ENCODE measurements at regions not wholly inside any gene's neighbourhood (a gene's known extent, or its start where the extent isn't known, plus 50 kb on each side); places are given as distances from the start of the nearest gene placed in this dataset.
"Not testable (repeated sequence)": the region's sequence is repeated elsewhere in the genome, so short reads cannot be mapped to it uniquely, and the experiment has no call there.

DNA sequence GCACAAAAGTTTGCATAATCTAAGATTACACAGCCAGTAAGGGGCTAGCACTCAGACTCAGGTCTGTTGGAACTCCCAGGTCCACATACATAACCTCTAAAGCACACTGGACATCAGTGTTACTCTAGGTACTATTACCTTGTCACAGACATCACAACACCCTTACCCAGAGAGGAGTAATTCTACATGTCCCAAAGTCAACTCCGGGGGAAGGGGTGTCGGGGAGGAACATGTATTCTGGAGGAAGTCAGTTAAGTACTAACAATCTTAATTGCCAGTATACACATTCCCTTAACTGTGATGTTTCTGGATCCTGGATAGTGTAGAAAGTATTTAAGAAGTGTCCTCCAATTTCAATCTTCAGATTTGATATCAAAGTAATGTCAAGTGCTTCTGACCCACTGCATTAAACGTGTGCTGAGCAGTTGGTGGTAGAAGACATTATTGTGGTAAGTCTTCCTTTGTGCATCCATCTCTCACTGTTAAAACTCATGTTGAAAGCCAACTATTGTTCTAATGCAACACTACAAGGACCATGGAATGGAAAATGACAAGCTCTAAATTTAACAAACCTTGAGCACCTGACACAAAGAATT lies 155.4 kb downstream of the CRPPA start:
- Mint-ChIP-seq H3K36me3 (ENCODE audit: low read depth) (no peaks in the 10 kb centered on the region), H3K4me1 (ENCODE audit: low read depth) (peaks cover 10% of the 10 kb centered on the region), H3K27me3 (ENCODE audit: insufficient read depth) (no peaks in the 10 kb centered on the region), H3K9me3 (no peaks in the 10 kb centered on the region), H3K27ac (no peak overlapping the region), H3K4me3 (no peak overlapping the region)
- TF ChIP-seq, protein P1, sequence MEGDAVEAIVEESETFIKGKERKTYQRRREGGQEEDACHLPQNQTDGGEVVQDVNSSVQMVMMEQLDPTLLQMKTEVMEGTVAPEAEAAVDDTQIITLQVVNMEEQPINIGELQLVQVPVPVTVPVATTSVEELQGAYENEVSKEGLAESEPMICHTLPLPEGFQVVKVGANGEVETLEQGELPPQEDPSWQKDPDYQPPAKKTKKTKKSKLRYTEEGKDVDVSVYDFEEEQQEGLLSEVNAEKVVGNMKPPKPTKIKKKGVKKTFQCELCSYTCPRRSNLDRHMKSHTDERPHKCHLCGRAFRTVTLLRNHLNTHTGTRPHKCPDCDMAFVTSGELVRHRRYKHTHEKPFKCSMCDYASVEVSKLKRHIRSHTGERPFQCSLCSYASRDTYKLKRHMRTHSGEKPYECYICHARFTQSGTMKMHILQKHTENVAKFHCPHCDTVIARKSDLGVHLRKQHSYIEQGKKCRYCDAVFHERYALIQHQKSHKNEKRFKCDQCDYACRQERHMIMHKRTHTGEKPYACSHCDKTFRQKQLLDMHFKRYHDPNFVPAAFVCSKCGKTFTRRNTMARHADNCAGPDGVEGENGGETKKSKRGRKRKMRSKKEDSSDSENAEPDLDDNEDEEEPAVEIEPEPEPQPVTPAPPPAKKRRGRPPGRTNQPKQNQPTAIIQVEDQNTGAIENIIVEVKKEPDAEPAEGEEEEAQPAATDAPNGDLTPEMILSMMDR (IDR thresholded peaks at IDR 0.05): no peak
- DNase-seq: no peak

DNA sequence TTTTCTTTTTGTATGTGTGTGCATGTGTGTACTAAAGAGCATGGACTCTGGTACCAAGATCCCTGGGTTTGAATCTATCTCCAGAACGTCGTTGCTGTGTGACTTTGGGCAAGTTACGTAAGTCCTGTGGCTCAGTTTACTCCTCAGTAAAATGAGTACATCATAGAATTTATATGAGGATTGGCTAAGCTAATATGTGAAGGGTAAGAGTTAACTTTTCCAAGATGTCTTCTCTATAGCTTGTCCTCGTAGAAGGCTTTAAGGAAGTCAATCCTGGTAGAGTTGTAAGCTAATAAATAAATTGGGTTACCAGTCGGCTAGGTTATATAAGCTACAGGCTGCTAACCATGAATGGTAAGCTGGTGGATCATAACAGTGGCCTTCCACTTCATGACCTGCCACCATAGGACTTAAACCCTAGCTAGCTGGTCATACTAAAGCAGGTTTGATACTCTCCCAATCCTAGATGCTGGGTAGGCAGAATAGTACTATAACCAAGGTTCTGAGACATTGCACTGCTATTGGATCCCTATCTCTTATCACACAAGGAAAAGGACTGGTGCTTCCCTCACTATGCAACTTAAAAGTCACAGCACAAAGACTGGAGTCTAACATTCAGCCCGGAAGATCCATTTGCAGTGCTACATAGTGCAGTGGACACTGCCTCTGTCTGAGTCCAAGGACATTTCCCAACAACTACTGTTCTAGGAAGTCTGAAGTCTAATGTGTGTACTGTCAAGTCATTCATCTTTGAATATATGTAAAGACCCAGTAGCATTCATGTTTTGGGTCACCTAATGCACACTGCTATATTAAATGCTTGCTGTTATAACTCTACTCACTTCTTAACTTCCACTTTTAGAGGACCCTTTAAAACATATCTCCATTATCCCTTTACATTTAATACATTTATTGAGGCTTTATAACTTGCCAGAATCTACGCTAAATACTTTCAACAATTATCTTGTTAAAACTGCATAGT lies 156.2 kb downstream of the CRPPA start:
- no peaks in the 10 kb centered on the region for H3K9me3 Mint-ChIP-seq
- TF ChIP-seq, protein P1 (IDR thresholded peaks at IDR 0.05): no peak
- H3K4me3 Mint-ChIP-seq: no peak overlapping the region
- no peaks in the 10 kb centered on the region for H3K36me3 Mint-ChIP-seq (ENCODE audit: low read depth)
- no peaks in the 10 kb centered on the region for H3K27me3 Mint-ChIP-seq (ENCODE audit: insufficient read depth)
- DNase-seq: no peak
- no peak overlapping the region for H3K27ac Mint-ChIP-seq
- H3K4me1 Mint-ChIP-seq (ENCODE audit: low read depth): peaks cover 10% of the 10 kb centered on the region

DNA sequence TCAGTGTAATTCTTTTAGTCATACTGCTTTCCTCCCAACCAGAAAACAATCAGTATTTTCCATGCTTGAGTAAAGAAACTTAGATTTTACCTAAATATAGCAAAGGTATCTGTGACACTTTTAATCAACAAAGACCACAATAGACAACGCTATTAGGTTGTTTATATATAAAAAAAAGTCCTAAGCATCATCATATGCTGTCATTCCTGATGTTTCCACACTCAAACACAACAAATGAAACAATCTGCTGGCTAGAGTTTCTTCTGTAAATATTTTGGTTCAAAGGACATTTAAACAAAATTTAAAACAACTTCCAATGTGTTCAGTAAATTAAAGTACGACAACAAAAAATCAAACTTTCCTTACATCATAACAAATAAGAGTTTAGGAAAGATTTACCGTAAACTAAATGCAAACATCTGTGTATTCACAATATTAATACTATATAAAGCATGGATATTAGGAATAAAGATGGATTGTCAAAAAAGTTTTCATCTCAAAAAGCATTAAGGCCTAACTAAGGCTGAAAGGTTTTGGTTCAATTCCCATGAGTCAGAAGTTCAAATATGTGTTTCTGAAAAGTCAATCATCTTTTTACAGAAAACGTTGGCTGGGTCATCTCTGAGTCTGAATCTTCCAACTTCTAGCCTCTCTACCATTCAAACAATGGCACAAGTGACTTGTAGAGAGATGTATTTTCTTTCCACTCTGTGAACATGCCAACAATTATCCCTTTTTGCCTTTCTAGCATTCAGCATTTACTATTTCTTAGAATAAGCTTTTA lies 157.1 kb downstream of the CRPPA start:
- Mint-ChIP-seq H3K27me3 (ENCODE audit: insufficient read depth) (no peaks in the 10 kb centered on the region), H3K4me1 (ENCODE audit: low read depth) (peaks cover 7% of the 10 kb centered on the region), H3K36me3 (ENCODE audit: low read depth) (no peaks in the 10 kb centered on the region), H3K9me3 (no peaks in the 10 kb centered on the region), H3K4me3 (no peak overlapping the region), H3K27ac (no peak overlapping the region)
- DNase-seq: no peak
- TF ChIP-seq, protein P1 (IDR thresholded peaks at IDR 0.05): no peak

DNA sequence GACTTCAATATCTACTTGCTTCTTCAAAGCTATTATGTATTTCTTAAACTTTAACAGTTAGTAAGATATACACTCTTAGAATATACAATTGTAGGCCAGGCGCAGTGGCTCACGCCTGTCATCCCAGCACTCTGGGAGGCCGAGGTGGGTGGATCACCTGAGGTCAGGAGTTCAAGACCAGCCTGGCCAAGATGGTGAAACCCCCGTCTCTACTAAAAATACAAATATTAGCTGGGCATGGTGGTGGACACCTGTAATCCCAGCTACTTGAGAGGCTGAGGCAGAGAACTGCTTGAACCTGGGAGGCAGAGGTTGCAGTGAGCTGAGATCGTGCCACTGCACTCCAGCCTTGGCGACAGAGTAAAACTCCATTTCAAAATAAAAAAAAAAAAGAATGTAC lies 158.0 kb downstream of the CRPPA start:
- not testable (repeated sequence) for H3K27me3 Mint-ChIP-seq (ENCODE audit: insufficient read depth); H3K4me3 Mint-ChIP-seq; DNase-seq; H3K9me3 Mint-ChIP-seq; H3K27ac Mint-ChIP-seq; H3K4me1 Mint-ChIP-seq (ENCODE audit: low read depth); H3K36me3 Mint-ChIP-seq (ENCODE audit: low read depth)

DNA sequence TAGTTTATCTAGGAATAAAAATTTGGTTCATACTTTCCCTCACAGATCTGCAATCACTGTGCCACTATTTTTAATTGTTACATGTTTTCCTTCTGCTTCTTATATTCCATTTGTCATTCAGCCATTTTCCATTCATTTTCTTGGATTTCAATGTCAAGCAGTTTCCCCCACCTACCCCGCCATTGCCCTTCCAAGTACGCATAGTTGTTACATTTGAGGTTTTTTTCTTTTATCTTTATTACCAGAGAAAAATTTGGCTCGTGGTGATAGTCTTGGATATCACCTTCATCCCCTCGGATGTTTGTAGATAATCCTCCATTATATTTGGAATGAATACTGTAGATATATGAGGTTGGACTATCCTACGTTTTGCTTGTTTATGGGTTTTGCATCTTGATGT lies 159.7 kb downstream of the CRPPA start:
- no peak overlapping the region for H3K4me3 Mint-ChIP-seq
- no peak overlapping the region for H3K27ac Mint-ChIP-seq
- TF ChIP-seq, protein P1 (IDR thresholded peaks at IDR 0.05): no peak

More for the DNA sequence above, 159.7 kb downstream of the CRPPA start:
- H3K27me3 Mint-ChIP-seq (ENCODE audit: insufficient read depth): no peaks in the 10 kb centered on the region
- H3K36me3 Mint-ChIP-seq (ENCODE audit: low read depth): no peaks in the 10 kb centered on the region
- DNase-seq: no peak
- no peaks in the 10 kb centered on the region for H3K4me1 Mint-ChIP-seq (ENCODE audit: low read depth)
- no peaks in the 10 kb centered on the region for H3K9me3 Mint-ChIP-seq

All from HFFc6 (cell line).